RPMI7951 (cell line): ENCODE measurements at regions not wholly inside any gene's neighbourhood (a gene's known extent, or its start where the extent isn't known, plus 50 kb on each side); places are given as distances from the start of the nearest gene placed in this dataset.
"Not testable (repeated sequence)": the region's sequence is repeated elsewhere in the genome, so short reads cannot be mapped to it uniquely, and the experiment has no call there.

ENCODE experiments used
- DNase-seq: peaks from one replicate; pipeline ENCODE4 v3.0.0-alpha.2; 2012; ENCODE audit warnings: low read depth

GRCh38 chr1:194024659-194025058, 838.2 kb upstream of the B3GALT2 start:
- peak; percentile 35 for DNase-seq

- no peak for DNase-seq
Measured at GRCh38 chr1:194014014-194014413, 827.6 kb upstream of the B3GALT2 start.

- DNase-seq = no peak
Measured at GRCh38 chr1:194013561-194013960, 827.1 kb upstream of the B3GALT2 start.

- DNase-seq = no peak
Measured at GRCh38 chr1:194004146-194004545, 817.7 kb upstream of the B3GALT2 start.

GRCh38 chr1:194001726-194002350, 815.4 kb upstream of the B3GALT2 start:
- not testable (repeated sequence) for DNase-seq

- DNase-seq = no peak
Measured at GRCh38 chr1:193988885-193989284, 802.5 kb upstream of the B3GALT2 start.

- no peak for DNase-seq
Measured at GRCh38 chr1:193979219-193979618, 792.8 kb upstream of the B3GALT2 start.

GRCh38 chr1:193974286-193974798, 787.9 kb upstream of the B3GALT2 start:
- DNase-seq = no peak

GRCh38 chr1:193973428-193973827, 787.0 kb upstream of the B3GALT2 start:
- DNase-seq = no peak

- no peak for DNase-seq
Measured at GRCh38 chr1:193971595-193971994, 785.2 kb upstream of the B3GALT2 start.

GRCh38 chr1:193960499-193960898, 774.1 kb upstream of the B3GALT2 start:
- no peak for DNase-seq

GRCh38 chr1:193960040-193960439, 773.6 kb upstream of the B3GALT2 start:
- no peak for DNase-seq

GRCh38 chr1:193957556-193958095, 771.2 kb upstream of the B3GALT2 start:
- DNase-seq = no peak

- DNase-seq = no peak
Measured at GRCh38 chr1:193952778-193953374, 766.5 kb upstream of the B3GALT2 start.

- no peak for DNase-seq
Measured at GRCh38 chr1:193951984-193952383, 765.6 kb upstream of the B3GALT2 start.

- peak; percentile 9 for DNase-seq
Measured at GRCh38 chr1:193944454-193944853, 758.0 kb upstream of the B3GALT2 start.

GRCh38 chr1:193940176-193940575, 753.8 kb upstream of the B3GALT2 start:
- no peak for DNase-seq

GRCh38 chr1:193939585-193939984, 753.2 kb upstream of the B3GALT2 start:
- DNase-seq = no peak

GRCh38 chr1:193937308-193937707, 750.9 kb upstream of the B3GALT2 start:
- DNase-seq = no peak

GRCh38 chr1:193932979-193933378, 746.6 kb upstream of the B3GALT2 start:
- no peak for DNase-seq

- DNase-seq = no peak
Measured at GRCh38 chr1:193931356-193931755, 744.9 kb upstream of the B3GALT2 start.

- no peak for DNase-seq
Measured at GRCh38 chr1:193929374-193930033, 743.1 kb upstream of the B3GALT2 start.

- DNase-seq = no peak
Measured at GRCh38 chr1:193927550-193927949, 741.1 kb upstream of the B3GALT2 start.
